HG03520 (cell line): ENCODE measurements at regions not wholly inside any gene's neighbourhood (a gene's known extent, or its start where the extent isn't known, plus 50 kb on each side); places are given as distances from the start of the nearest gene placed in this dataset.

Experiments used
- ATAC-seq: cut with Tn5 transposase; IDR thresholded peaks from one replicate; pipeline ENCODE4 v1.9.1; 2021; ENCODE audit warnings: mild to moderate bottlenecking, moderate library complexity; ENCODE audit not compliant: unreplicated experiment

DNA sequence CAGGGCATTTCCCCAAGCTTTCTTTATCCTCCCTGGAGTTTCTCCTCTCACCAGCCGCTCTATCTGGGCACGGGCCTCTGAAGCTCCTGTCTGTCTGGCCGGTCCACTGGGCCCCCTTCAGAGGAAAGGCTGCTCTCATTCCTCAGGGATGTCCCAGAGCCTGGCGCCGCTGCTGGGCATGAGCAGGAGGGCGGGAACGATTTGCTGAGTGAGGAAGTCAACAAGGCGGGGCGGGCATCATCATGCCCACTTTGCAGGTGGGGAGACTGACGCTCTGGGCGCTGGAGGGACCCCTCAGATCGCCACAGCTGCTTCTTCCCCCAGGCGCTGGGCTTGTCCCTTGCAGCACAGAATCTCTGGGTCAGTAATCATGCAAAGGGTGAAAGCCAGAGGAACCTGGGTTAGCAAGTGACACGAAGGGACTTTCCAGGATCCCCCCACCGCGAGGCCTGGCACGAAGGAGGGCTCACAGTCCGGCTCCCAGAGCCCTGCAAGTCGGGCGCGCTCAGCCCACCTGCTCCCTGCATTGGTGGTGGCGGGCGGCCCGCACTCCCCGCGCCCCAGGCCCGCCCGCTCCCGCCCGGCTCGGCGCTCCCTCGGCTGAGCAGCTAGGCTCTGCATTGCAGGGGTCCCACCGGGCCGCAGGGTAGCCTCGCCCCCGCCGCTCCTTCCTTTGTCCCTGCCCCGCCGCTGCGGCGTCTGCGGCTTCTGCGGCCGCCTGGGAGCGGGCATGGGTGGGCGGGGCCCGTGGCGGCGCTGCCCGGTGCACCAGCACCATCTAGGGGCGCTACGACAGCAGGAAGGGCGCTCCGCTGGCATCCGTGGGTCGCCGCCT is 157.8 kb downstream of the CYRIA start:
- no peak for ATAC-seq

GRCh38 chr2:16506366-16506765 is 159.3 kb downstream of the CYRIA start:
- no peak for ATAC-seq

GRCh38 chr2:16496426-16497388 is 168.9 kb downstream of the CYRIA start:
- ATAC-seq, result no peak

GRCh38 chr2:16495509-16496208 is 170.0 kb downstream of the CYRIA start:
- ATAC-seq, result no peak

DNA sequence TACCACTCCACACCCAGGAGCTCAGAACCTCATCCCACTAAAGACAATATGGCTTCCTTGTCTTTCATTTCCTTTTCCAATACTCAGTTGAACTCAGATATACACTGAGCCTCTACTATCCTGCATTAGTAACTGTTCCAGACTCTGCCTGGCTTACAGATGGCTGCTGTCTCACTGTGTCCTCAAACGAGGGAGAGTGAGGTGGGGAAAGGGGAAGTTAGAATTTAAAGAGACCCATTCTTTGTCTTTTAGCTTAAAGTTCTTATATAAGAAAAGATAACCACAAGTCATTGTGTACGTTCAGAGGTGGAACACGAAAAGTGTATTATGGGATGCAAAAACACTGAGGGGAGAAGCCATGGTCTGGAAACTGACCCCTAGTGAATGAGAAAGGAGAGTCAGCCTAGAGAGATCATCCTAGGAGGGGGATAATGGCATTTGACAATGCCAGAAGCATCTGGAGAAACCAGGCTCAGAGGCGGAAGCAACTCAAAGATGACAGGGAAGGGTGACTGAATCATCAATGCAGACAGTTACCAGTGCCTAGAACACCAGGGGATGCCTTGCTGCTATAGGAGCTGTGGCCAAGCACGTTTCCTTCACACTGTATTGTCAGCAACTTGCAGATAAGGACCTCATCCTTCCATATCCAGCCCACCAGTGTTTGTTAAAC is 170.7 kb downstream of the CYRIA start:
- no peak for ATAC-seq

GRCh38 chr2:16493788-16494187 is 171.8 kb downstream of the CYRIA start:
- no peak for ATAC-seq

GRCh38 chr2:16487686-16488085 is 177.9 kb downstream of the CYRIA start:
- ATAC-seq, result no peak

DNA sequence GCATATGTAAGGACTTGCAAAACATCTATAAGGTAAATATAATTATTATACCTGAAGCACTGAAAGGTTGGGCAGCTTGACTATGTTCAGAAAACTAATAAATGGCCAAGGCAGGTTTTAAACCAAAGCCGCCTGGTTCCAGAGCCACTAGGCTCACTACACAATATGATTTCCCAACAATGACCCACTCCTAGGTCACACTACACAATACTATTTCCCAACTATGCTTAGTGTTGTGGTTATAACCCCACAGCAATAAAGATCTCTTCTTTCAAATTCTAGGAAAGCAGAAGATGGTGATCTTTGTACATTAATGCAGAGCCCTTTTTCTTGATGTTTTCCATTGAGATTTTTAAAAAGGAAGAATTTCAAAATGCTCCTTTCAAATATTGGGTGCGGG is 180.4 kb downstream of the CYRIA start:
- ATAC-seq, result no peak

DNA sequence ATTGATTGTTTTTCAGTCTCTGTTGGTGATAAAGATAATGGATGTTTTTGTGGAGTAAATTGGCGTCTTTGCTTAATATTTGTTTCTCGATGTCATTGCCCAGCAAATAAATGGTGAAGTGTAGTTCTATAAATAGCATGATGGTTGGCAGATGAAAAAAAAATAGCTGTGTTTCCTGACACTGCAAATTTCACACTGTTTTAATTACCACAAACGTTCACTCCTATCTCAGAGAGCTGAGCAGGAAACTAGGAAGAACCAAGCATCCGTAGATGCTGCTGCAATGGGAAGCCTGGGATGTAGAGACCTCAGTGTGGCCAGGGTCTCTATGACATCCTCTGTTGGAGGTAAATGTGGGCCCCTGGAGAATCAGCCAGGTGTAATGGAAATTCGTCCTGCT is 183.2 kb downstream of the CYRIA start:
- no peak for ATAC-seq

DNA sequence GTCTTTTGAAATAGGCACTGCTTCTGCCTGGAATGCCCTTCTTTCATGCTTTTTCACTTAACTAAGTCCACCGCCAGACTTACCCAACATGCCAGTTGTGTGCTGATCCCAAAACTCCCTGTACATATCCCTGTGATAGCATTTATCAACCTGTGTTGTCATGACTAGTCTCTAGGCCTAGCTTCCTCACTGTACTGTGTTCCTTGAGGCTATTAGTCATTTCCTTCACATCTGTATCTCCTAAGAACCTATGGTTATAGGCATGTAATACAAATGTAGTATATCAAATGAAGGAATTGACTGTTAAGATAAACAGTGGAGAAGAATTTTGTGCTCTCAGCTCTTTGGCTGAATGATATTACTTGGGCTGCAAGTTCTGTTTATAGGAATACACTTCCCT is 184.3 kb downstream of the CYRIA start:
- no peak for ATAC-seq

DNA sequence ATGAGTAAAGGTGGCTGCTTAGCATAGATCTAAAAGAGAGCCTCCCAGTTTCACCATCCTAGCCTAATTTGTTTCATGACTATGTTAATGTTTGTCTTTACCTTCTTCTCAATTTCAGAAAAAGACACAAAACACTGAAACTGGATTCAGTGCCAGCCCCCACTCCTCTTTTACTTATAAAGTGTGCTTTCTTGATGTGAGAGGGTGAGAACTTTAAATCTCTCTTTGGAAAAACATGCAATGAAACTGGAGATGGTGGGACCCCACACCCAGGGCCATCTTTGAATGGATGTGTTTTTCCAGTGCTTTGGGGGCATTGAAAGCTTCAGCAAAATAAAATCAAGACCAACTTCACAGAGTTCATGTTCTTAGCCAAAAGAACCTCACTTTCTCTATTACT is 185.9 kb downstream of the CYRIA start:
- no peak for ATAC-seq

DNA sequence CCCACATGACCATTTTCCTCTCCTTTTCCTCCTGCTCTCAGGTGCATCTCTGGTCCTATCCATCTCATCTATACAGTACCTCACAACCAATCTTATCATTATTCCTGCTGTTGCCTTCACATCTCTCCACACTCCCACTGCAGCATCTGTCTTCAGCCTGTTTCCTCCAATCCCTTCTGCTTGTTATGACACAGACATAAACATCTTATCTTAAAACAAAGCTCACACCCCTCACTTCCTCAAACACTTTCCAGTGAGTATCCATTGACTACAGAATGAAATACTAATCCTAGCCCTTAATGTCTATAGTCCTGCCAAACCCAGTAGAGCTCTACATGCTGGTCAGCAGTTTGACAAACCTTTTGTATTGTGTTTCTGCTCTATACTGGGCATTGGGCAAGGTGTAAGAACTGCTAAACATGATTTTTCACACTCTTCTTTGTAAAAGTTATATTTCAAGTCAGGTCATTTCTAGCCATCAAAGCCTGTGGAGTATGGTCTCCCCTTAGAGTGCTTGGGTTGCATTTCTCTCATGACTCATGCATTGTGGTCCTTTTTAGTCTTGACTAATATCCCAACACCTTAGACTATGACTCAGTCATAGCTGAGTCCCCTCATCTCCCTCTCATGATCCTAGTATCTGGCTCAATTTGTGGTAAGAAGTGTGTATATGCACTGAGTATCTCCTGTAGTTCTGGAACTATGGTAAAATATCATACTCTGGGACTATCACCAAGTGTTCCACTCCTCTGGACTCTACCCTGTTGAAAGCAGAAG is 187.0 kb downstream of the CYRIA start:
- ATAC-seq, result no peak

GRCh38 chr2:16477648-16478047 is 188.0 kb downstream of the CYRIA start:
- ATAC-seq, result no peak

GRCh38 chr2:16476866-16477265 is 188.8 kb downstream of the CYRIA start:
- ATAC-seq, result no peak

DNA sequence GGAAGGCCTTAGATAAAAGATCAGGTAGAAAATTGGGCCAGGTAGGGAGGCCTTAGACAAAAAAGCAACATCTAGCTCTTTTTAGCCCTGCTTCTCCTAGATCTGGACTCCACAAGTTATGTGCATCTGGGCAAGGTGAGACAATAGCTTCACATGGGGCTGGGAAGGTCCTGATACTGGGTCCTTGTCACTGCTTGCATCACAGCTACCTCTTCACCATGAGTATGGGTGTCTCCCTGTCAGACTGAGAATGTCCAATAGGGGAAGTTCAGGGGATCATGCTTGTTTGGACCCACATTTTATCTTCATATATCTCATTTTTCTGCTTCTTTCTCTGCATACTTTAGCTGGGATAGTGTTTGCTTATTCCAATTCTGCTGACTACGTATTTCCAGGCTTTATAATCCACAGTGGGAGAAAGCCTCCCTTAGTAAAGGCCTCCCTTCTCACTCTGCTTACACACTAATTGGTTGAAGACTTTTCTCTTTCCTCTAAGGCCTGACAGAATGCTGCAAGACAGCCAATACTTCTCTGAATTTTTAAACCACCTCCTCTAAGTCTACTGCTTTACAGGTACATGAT is 189.6 kb downstream of the CYRIA start:
- ATAC-seq, result no peak

DNA sequence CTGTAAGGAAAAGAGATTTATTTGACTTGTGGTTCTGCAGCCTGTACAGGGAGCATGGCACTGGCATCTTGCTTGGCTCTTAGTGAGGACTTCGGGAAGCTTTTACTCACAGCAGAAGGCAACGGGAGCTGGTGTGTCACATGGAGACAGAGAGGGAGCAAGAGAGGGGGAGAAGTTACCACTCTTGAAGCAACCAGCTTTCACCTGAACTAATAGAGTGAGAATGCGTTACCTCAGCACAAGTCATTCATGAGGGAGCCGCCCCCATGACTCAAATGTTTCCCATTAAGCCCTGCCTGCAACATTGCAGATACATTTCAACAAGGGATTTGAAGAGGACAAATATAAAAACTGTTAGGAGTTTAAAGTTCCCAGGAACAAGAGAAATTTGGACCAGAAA is 190.0 kb downstream of the CYRIA start:
- no peak for ATAC-seq

- ATAC-seq, result no peak
Observed at GRCh38 chr2:16473575-16473974, 192.1 kb downstream of the CYRIA start.

DNA sequence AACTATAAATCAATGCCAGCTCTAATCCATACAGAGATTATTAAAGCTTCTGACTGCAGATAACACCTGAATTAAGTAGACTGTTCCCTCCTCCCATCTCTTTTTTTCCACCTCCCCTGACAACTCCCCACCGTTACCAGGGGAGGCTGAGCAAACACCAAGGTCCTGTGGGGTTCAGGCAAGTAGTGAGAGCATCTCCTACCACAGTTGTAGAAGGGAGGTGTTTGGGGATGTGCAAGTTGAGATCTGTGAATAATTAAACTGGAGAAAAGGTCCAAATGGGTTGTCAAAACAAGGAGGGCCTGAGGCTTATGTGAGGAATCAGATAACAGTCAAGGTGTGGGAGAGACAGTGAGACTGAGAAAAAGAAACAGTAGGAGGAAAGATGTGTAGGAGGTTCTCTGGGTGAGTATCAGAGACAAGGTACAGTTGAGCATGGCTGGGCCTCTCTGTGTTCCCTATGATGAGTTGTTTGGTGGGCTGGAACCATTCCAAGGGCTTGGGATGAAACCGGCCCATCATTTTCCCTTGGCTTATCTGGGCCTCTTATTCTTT is 194.6 kb downstream of the CYRIA start:
- no peak for ATAC-seq

- no peak for ATAC-seq
Observed at GRCh38 chr2:16466821-16467151, 198.8 kb downstream of the CYRIA start.
